OCI-LY3 (cell line): ENCODE measurements at regions not wholly inside any gene's neighbourhood (a gene's known extent, or its start where the extent isn't known, plus 50 kb on each side); places are given as distances from the start of the nearest gene placed in this dataset.
"Not testable (repeated sequence)": the region's sequence is repeated elsewhere in the genome, so short reads cannot be mapped to it uniquely, and the experiment has no call there.

Experiments
- H2AFZ ChIP-seq: fragments of 200-600, 300-600 bp; shearing (Covaris generic); 2 replicates; pipeline ENCODE4 v1.6.0; 2014; ENCODE audit warnings: antibody characterized with exemption, low read depth, low read length
- H3K27ac ChIP-seq: fragments of 200-600, 300-600 bp; sonication (generic); 2 replicates; pipeline ENCODE4 v1.5.1; 2014; ENCODE audit warnings: mild to moderate bottlenecking, low read length, moderate library complexity, mixed read lengths
- H3K27me3 ChIP-seq: fragments of 200-600, 300-600 bp; sonication (generic); 2 replicates; pipeline ENCODE4 v1.6.1; 2014; ENCODE audit warnings: low read depth, low read length, mixed read lengths
- H3K36me3 ChIP-seq: fragments of 200-600, 300-600 bp; sonication (generic); replicated peaks from 2 replicates; pipeline ENCODE3; 2014; ENCODE audit warnings: low read depth, low read length, mixed read lengths
- H3K4me1 ChIP-seq: fragments of 300-600, 200-600 bp; sonication (generic); 2 replicates; pipeline ENCODE4 v1.6.1; 2014; ENCODE audit warnings: low read length, mixed read lengths
- H3K4me2 ChIP-seq: fragments of 200-600, 300-600 bp; sonication (generic); 2 replicates; pipeline ENCODE4 v1.6.1; 2014; ENCODE audit warnings: low read length, mixed read lengths
- H3K4me3 ChIP-seq: fragments of 300-600, 200-600 bp; sonication (generic); 2 replicates; pipeline ENCODE4 v1.5.1; 2014; ENCODE audit warnings: antibody characterized with exemption, mild to moderate bottlenecking, low read length, moderate library complexity
- H3K79me2 ChIP-seq: fragments of 300-600, 200-600 bp; shearing (Covaris generic); 2 replicates; pipeline ENCODE4 v1.6.1; 2014; ENCODE audit warnings: mild to moderate bottlenecking, low read length, mixed read lengths
- H3K9ac ChIP-seq: fragments of 300-600, 200-600 bp; shearing (Covaris generic); 2 replicates; pipeline ENCODE4 v1.6.0; 2014; ENCODE audit warnings: mild to moderate bottlenecking, low read length, moderate library complexity
- H3K9me3 ChIP-seq: fragments of 200-600, 300-600 bp; shearing (Covaris generic); 2 replicates; pipeline ENCODE4 v1.6.1; 2014; ENCODE audit warnings: low read length, mixed read lengths; ENCODE audit not compliant: insufficient read depth
- H4K20me1 ChIP-seq: fragments of 200-600, 300-600 bp; sonication (generic); 2 replicates; pipeline ENCODE4 v1.6.1; 2016; ENCODE audit warnings: low read length, mixed read lengths; ENCODE audit not compliant: insufficient read depth
- CTCF ChIP-seq: fragments of 200-600, 300-600 bp; sonication (generic); IDR thresholded peaks from 2 replicates; pipeline ENCODE4 v1.5.1; 2014; ENCODE audit warnings: antibody characterized with exemption, low read length, low read depth
- EZH2phosphoT487 ChIP-seq: fragments of 200-600 bp; shearing (Covaris generic); IDR thresholded peaks from 2 replicates; pipeline ENCODE4 v1.6.1; 2018; ENCODE audit warnings: antibody characterized with exemption, mixed run types, low read depth

- Histone ChIP-seq H3K27me3 (no peaks in the 10 kb centered on the region), H3K79me2 (no peaks in the 10 kb centered on the region)
- no peak for TF ChIP-seq EZH2phosphoT487
- TF ChIP-seq CTCF: no peak
These were observed 273.0 kb upstream of the SFSWAP start for GRCh38 chr12:131437706-131438492.

GRCh38 chr12:131438493-131438835 is 272.4 kb upstream of the SFSWAP start:
- not testable (repeated sequence) for H2AFZ ChIP-seq, H3K9me3 ChIP-seq, H3K9ac ChIP-seq

More at GRCh38 chr12:131437706-131438492, 273.0 kb upstream of the SFSWAP start:
- 0 out of 2 replicates have a peak, but pooled peaks cover 5% of the 10 kb centered on the region for H3K4me1 ChIP-seq
- H4K20me1 ChIP-seq: no peaks in the 10 kb centered on the region
- no peak overlapping the region for H3K4me3 ChIP-seq
- no peak overlapping the region for H2AFZ ChIP-seq
- H3K9ac ChIP-seq: no peak overlapping the region
- no peaks in the 10 kb centered on the region for H3K36me3 ChIP-seq
- H3K27ac ChIP-seq: no peak overlapping the region
- H3K4me2 ChIP-seq: no peak overlapping the region
- no peaks in the 10 kb centered on the region for H3K9me3 ChIP-seq

GRCh38 chr12:131438881-131439280 is 272.0 kb upstream of the SFSWAP start:
- Histone ChIP-seq H3K4me1 (peaks cover 5% of the 10 kb centered on the region; the same call in 1 of the 2 replicates), H3K9ac (no peak overlapping the region)

More at GRCh38 chr12:131438493-131438835, 272.4 kb upstream of the SFSWAP start:
- not testable (repeated sequence) for H3K36me3 ChIP-seq, H3K79me2 ChIP-seq, H3K4me3 ChIP-seq, H3K27ac ChIP-seq, H3K27me3 ChIP-seq, H4K20me1 ChIP-seq, H3K4me1 ChIP-seq, H3K4me2 ChIP-seq

GRCh38 chr12:131439752-131440151 is 271.1 kb upstream of the SFSWAP start:
- H2AFZ ChIP-seq, H3K27me3 ChIP-seq: not testable (repeated sequence)
- peaks cover 11% of the 10 kb centered on the region for H3K4me1 ChIP-seq

More at GRCh38 chr12:131438881-131439280, 272.0 kb upstream of the SFSWAP start:
- Histone ChIP-seq H3K4me2 (no peak overlapping the region), H2AFZ (no peak overlapping the region), H3K36me3 (no peaks in the 10 kb centered on the region), H3K9me3 (no peaks in the 10 kb centered on the region), H3K27me3 (no peaks in the 10 kb centered on the region), H3K27ac (no peak overlapping the region), H3K79me2 (no peaks in the 10 kb centered on the region), H3K4me3 (no peak overlapping the region), H4K20me1 (no peaks in the 10 kb centered on the region)
- TF ChIP-seq CTCF: no peak
- no peak for TF ChIP-seq EZH2phosphoT487

GRCh38 chr12:131440209-131441059 is 270.5 kb upstream of the SFSWAP start:
- H3K9ac ChIP-seq, H3K27ac ChIP-seq, H3K4me2 ChIP-seq, H2AFZ ChIP-seq, H3K79me2 ChIP-seq, H3K36me3 ChIP-seq, H4K20me1 ChIP-seq, H3K4me3 ChIP-seq, H3K27me3 ChIP-seq, H3K9me3 ChIP-seq: not testable (repeated sequence)
- H3K4me1 ChIP-seq: peaks cover 17% of the 10 kb centered on the region

More at GRCh38 chr12:131439752-131440151, 271.1 kb upstream of the SFSWAP start:
- H4K20me1 ChIP-seq, H3K27ac ChIP-seq, H3K4me2 ChIP-seq, H3K36me3 ChIP-seq, H3K4me3 ChIP-seq, H3K79me2 ChIP-seq, H3K9me3 ChIP-seq, H3K9ac ChIP-seq: not testable (repeated sequence)
